ENCODE measurements at regions not wholly inside any gene's neighbourhood (a gene's known extent, or its start where the extent isn't known, plus 50 kb on each side); places are given as distances from the start of the nearest gene placed in this dataset.

- TF ChIP-seq CTCF (IDR thresholded peaks at IDR 0.05; ENCODE audit: borderline replicate concordance), result no peak
Observed at GRCh38 chr5:2651116-2651515, 100.4 kb downstream of the IRX2 start.

GRCh38 chr5:2642684-2643345, 108.7 kb downstream of the IRX2 start:
- Histone ChIP-seq H3K4me1 (no peaks in the 10 kb centered on the region), H3K36me3 (no peaks in the 10 kb centered on the region), H3K27ac (replicated peaks) (no peak overlapping the region), H3K9me3 (replicated peaks) (no peaks in the 10 kb centered on the region), H3K4me3 (no peak overlapping the region), H3K27me3 (ENCODE audit: low read depth) (peaks cover 18% of the 10 kb centered on the region)
- intact Hi-C loops (cut with micrococcal nuclease), result no loop called here
- no peak for DNase-seq
- TF ChIP-seq CTCF (IDR thresholded peaks at IDR 0.05; ENCODE audit: borderline replicate concordance), result no peak

More at GRCh38 chr5:2651116-2651515, 100.4 kb downstream of the IRX2 start:
- Histone ChIP-seq H3K9me3 (replicated peaks) (no peaks in the 10 kb centered on the region), H3K36me3 (no peaks in the 10 kb centered on the region), H3K27me3 (ENCODE audit: low read depth) (peaks cover 64% of the 10 kb centered on the region), H3K27ac (replicated peaks) (no peak overlapping the region), H3K4me1 (no peaks in the 10 kb centered on the region), H3K4me3 (no peak overlapping the region)
- intact Hi-C loops (cut with micrococcal nuclease), result no loop called here
- no peak for DNase-seq

GRCh38 chr5:2640717-2641116, 110.8 kb downstream of the IRX2 start:
- H3K36me3 ChIP-seq, result no peaks in the 10 kb centered on the region
- peaks cover 38% of the 10 kb centered on the region for H3K27me3 ChIP-seq (ENCODE audit: low read depth)
- DNase-seq, result no peak
- H3K4me3 ChIP-seq, result no peak overlapping the region
- H3K4me1 ChIP-seq, result no peaks in the 10 kb centered on the region
- H3K9me3 ChIP-seq (replicated peaks), result no peaks in the 10 kb centered on the region
- intact Hi-C loops (cut with micrococcal nuclease), result no loop called here
- no peak for TF ChIP-seq CTCF (IDR thresholded peaks at IDR 0.05; ENCODE audit: borderline replicate concordance)
- no peak overlapping the region for H3K27ac ChIP-seq (replicated peaks)

- no peak overlapping the region for H3K4me3 ChIP-seq
- intact Hi-C loops (cut with micrococcal nuclease), result no loop called here
- DNase-seq, result no peak
- H3K27ac ChIP-seq (replicated peaks), result no peak overlapping the region
- no peak for TF ChIP-seq CTCF (IDR thresholded peaks at IDR 0.05; ENCODE audit: borderline replicate concordance)
- H3K9me3 ChIP-seq (replicated peaks), result no peaks in the 10 kb centered on the region
- no peaks in the 10 kb centered on the region for H3K4me1 ChIP-seq
- H3K27me3 ChIP-seq (ENCODE audit: low read depth), result peaks cover 51% of the 10 kb centered on the region
- H3K36me3 ChIP-seq, result no peaks in the 10 kb centered on the region
Observed at GRCh38 chr5:2639425-2639824, 112.1 kb downstream of the IRX2 start.

GRCh38 chr5:2634399-2635176, 116.9 kb downstream of the IRX2 start:
- TF ChIP-seq CTCF (IDR thresholded peaks at IDR 0.05; ENCODE audit: borderline replicate concordance), result no peak
- Histone ChIP-seq H3K27me3 (ENCODE audit: low read depth) (peaks cover 74% of the 10 kb centered on the region), H3K36me3 (no peaks in the 10 kb centered on the region), H3K4me1 (no peaks in the 10 kb centered on the region), H3K9me3 (replicated peaks) (no peaks in the 10 kb centered on the region), H3K27ac (replicated peaks) (no peak overlapping the region), H3K4me3 (no peak overlapping the region)
- intact Hi-C loops (cut with micrococcal nuclease), result no loop called here
- no peak for DNase-seq

Data from left ventricle myocardium inferior (tissue), 1 donor.